ENCODE measurements at regions not wholly inside any gene's neighbourhood (a gene's known extent, or its start where the extent isn't known, plus 50 kb on each side); places are given as distances from the start of the nearest gene placed in this dataset.

DNA sequence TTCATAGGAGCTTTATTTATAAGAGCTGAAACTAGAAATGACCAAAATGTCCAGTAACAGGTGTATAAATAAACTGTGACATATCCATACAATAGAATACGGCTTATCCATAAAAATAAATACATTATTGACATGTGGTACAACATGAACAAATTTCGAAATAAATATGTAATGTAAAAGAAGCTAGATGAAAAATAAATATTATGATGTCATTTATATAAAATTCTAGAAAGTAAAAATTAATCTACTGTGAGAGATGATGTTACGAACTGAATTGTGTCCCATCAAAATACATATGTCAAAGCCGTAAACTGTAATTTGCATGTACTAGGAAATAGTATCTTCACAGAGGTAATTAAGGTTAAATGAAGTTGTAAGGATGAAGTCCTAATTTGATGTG lies 1104.9 kb downstream of the NSUN3 start:
- no peak for DNase-seq (ENCODE audit: insufficient read length, low spot score, missing footprints)
- no peaks in the 10 kb centered on the region for H3K4me1 ChIP-seq (ENCODE audit: insufficient read depth, low read length)
- no peak overlapping the region for H2AFZ ChIP-seq (ENCODE audit: low read length)
- H3K36me3 ChIP-seq (ENCODE audit: insufficient read depth, low read length), result no peaks in the 10 kb centered on the region
- no peak overlapping the region for H3K27ac ChIP-seq (ENCODE audit: low read depth, low read length)
- H3K27me3 ChIP-seq (ENCODE audit: insufficient read depth, low read length), result no peaks in the 10 kb centered on the region
- H3K79me2 ChIP-seq (ENCODE audit: insufficient read depth, low read length), result no peaks in the 10 kb centered on the region
- no peak overlapping the region for H3K4me3 ChIP-seq (ENCODE audit: insufficient read depth, low read length)
- H3K4me2 ChIP-seq (ENCODE audit: insufficient read depth, low read length), result no peak overlapping the region
- no peaks in the 10 kb centered on the region for H4K20me1 ChIP-seq (ENCODE audit: insufficient read depth, low read length)
- TF ChIP-seq, protein P1, sequence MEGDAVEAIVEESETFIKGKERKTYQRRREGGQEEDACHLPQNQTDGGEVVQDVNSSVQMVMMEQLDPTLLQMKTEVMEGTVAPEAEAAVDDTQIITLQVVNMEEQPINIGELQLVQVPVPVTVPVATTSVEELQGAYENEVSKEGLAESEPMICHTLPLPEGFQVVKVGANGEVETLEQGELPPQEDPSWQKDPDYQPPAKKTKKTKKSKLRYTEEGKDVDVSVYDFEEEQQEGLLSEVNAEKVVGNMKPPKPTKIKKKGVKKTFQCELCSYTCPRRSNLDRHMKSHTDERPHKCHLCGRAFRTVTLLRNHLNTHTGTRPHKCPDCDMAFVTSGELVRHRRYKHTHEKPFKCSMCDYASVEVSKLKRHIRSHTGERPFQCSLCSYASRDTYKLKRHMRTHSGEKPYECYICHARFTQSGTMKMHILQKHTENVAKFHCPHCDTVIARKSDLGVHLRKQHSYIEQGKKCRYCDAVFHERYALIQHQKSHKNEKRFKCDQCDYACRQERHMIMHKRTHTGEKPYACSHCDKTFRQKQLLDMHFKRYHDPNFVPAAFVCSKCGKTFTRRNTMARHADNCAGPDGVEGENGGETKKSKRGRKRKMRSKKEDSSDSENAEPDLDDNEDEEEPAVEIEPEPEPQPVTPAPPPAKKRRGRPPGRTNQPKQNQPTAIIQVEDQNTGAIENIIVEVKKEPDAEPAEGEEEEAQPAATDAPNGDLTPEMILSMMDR (IDR thresholded peaks at IDR 0.05; ENCODE audit: extremely low read depth, low read depth, low read length), result no peak
- H3K9me3 ChIP-seq (ENCODE audit: low read depth, low read length), result peaks cover 2% of the 10 kb centered on the region

GRCh38 chr3:95168526-95168925 lies 1105.7 kb downstream of the NSUN3 start:
- H3K36me3 ChIP-seq (ENCODE audit: insufficient read depth, low read length), result no peaks in the 10 kb centered on the region
- no peak overlapping the region for H2AFZ ChIP-seq (ENCODE audit: low read length)
- no peak overlapping the region for H3K4me2 ChIP-seq (ENCODE audit: insufficient read depth, low read length)
- no peak overlapping the region for H3K27ac ChIP-seq (ENCODE audit: low read depth, low read length)
- H3K4me3 ChIP-seq (ENCODE audit: insufficient read depth, low read length), result no peak overlapping the region
- peaks cover 2% of the 10 kb centered on the region for H3K9me3 ChIP-seq (ENCODE audit: low read depth, low read length)
- TF ChIP-seq, protein P1 (IDR thresholded peaks at IDR 0.05; ENCODE audit: extremely low read depth, low read depth, low read length), result no peak
- no peak for DNase-seq (ENCODE audit: insufficient read length, low spot score, missing footprints)
- no peaks in the 10 kb centered on the region for H3K79me2 ChIP-seq (ENCODE audit: insufficient read depth, low read length)
- H3K4me1 ChIP-seq (ENCODE audit: insufficient read depth, low read length), result no peaks in the 10 kb centered on the region
- H4K20me1 ChIP-seq (ENCODE audit: insufficient read depth, low read length), result no peaks in the 10 kb centered on the region
- H3K27me3 ChIP-seq (ENCODE audit: insufficient read depth, low read length), result no peaks in the 10 kb centered on the region

DNA sequence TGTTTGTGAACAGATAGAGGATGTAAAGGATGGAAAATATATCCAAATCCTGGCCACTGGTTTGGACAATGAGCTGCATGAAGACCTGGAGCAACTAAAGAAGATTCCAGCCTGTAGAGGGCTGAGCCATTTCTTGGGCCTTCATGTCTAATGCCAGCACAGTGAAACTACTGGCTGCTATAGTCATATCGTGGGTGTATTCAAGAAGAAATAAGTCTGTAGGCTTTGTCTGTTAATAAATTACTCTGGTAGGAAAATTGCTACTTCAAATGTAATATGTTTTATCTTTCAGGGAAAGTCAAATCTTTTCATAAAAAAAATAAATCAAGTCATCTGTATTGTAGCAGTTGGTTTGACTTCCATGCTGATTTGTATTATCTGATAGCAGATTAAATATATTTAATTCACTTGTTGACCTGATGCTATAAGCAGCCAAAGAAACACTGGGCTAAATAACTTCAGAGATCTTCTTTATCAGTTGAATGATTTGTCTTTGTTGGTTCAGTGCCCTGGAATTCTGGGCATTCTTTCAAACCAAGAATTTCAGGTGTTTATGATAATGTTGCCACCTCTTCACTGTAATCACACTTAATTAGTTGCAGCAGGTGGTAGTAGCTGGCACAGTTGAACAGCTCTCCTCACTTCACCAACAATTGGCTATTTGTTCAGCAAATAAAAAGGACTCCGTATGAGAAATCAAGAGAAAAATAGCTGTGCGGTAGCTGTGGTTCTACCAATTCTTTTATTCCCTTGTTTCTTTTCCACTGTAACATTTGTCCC lies 1109.5 kb downstream of the NSUN3 start:
- H3K27me3 ChIP-seq (ENCODE audit: insufficient read depth, low read length), result no peaks in the 10 kb centered on the region
- no peak for DNase-seq (ENCODE audit: insufficient read length, low spot score, missing footprints)
- no peaks in the 10 kb centered on the region for H3K36me3 ChIP-seq (ENCODE audit: insufficient read depth, low read length)
- H2AFZ ChIP-seq (ENCODE audit: low read length), result no peak overlapping the region
- no peaks in the 10 kb centered on the region for H3K4me1 ChIP-seq (ENCODE audit: insufficient read depth, low read length)
- no peak overlapping the region for H3K4me2 ChIP-seq (ENCODE audit: insufficient read depth, low read length)
- H4K20me1 ChIP-seq (ENCODE audit: insufficient read depth, low read length), result no peaks in the 10 kb centered on the region
- no peak overlapping the region for H3K4me3 ChIP-seq (ENCODE audit: insufficient read depth, low read length)
- peaks cover 2% of the 10 kb centered on the region for H3K9me3 ChIP-seq (ENCODE audit: low read depth, low read length)
- TF ChIP-seq, protein P1 (IDR thresholded peaks at IDR 0.05; ENCODE audit: extremely low read depth, low read depth, low read length), result no peak
- no peak overlapping the region for H3K27ac ChIP-seq (ENCODE audit: low read depth, low read length)
- H3K79me2 ChIP-seq (ENCODE audit: insufficient read depth, low read length), result no peaks in the 10 kb centered on the region

- TF ChIP-seq, protein P1 (IDR thresholded peaks at IDR 0.05; ENCODE audit: extremely low read depth, low read depth, low read length), result no peak
- no peak overlapping the region for H3K4me2 ChIP-seq (ENCODE audit: insufficient read depth, low read length)
- no peaks in the 10 kb centered on the region for H3K9me3 ChIP-seq (ENCODE audit: low read depth, low read length)
- no peaks in the 10 kb centered on the region for H3K4me1 ChIP-seq (ENCODE audit: insufficient read depth, low read length)
- no peaks in the 10 kb centered on the region for H3K36me3 ChIP-seq (ENCODE audit: insufficient read depth, low read length)
- no peak overlapping the region for H3K27ac ChIP-seq (ENCODE audit: low read depth, low read length)
- DNase-seq (ENCODE audit: insufficient read length, low spot score, missing footprints), result no peak
- H3K79me2 ChIP-seq (ENCODE audit: insufficient read depth, low read length), result no peaks in the 10 kb centered on the region
- no peaks in the 10 kb centered on the region for H4K20me1 ChIP-seq (ENCODE audit: insufficient read depth, low read length)
- H3K4me3 ChIP-seq (ENCODE audit: insufficient read depth, low read length), result no peak overlapping the region
- H3K27me3 ChIP-seq (ENCODE audit: insufficient read depth, low read length), result no peaks in the 10 kb centered on the region
- no peak overlapping the region for H2AFZ ChIP-seq (ENCODE audit: low read length)
Measured at GRCh38 chr3:95177096-95177495, 1114.2 kb downstream of the NSUN3 start.

Data from osteoblast (primary cell).